Upper lobe of left lung (tissue), 4 donors: ENCODE measurements at regions not wholly inside any gene's neighbourhood (a gene's known extent, or its start where the extent isn't known, plus 50 kb on each side); places are given as distances from the start of the nearest gene placed in this dataset.

ENCODE experiments used
- POLR2A ChIP-seq, 4 donors: fragments of 450-650 bp; IDR thresholded peaks; one replicate each; pipeline ENCODE4 v1.5.1; 2016 to 2017; ENCODE audit warnings: antibody characterized with exemption in 4 of 4, mild to moderate bottlenecking in 2 of 4
- POLR2AphosphoS5 ChIP-seq, 2 donors: sonication (generic); formaldehyde crosslinking; IDR thresholded peaks; one replicate each; pipeline ENCODE4 v1.5.1; 2017; ENCODE audit warnings: antibody characterized with exemption in 2 of 2

- TF ChIP-seq POLR2AphosphoS5 (IDR thresholded peaks at IDR 0.05), result no peak
- no peak for TF ChIP-seq POLR2A (IDR thresholded peaks at IDR 0.05)
Measured at GRCh38 chr1:204813522-204813921, 57.1 kb upstream of the NFASC start.
